ENCODE measurements at regions not wholly inside any gene's neighbourhood (a gene's known extent, or its start where the extent isn't known, plus 50 kb on each side); places are given as distances from the start of the nearest gene placed in this dataset.

GRCh38 chr17:52923658-52924057, 765.1 kb upstream of the CA10 start:
- DNase-seq = no peak
- no peaks in the 10 kb centered on the region for H3K4me1 ChIP-seq
- H3K9me3 ChIP-seq = no peaks in the 10 kb centered on the region
- TF ChIP-seq CTCF (IDR thresholded peaks at IDR 0.05) (no peak), POLR2A (IDR thresholded peaks at IDR 0.05) (no peak)
- ATAC-seq = no peak
- no peak overlapping the region for H3K4me3 ChIP-seq
- H3K27me3 ChIP-seq = no peaks in the 10 kb centered on the region
- H3K36me3 ChIP-seq = no peaks in the 10 kb centered on the region
- no peak overlapping the region for H3K27ac ChIP-seq
- WGBS (ENCODE audit: insufficient coverage, low coverage, low lambda C conversion rate, missing lambda C conversion rate) = 50% methylated on average over 1 of the region's 1 CpG
- intact Hi-C loops (cut with DNase I) = no loop called here

- WGBS (ENCODE audit: insufficient coverage, low coverage, low lambda C conversion rate, missing lambda C conversion rate) = 10% methylated on average over 1 of the region's 1 CpG
- Histone ChIP-seq H3K27ac (no peak overlapping the region), H3K4me3 (no peak overlapping the region), H3K36me3 (no peaks in the 10 kb centered on the region), H3K9me3 (no peaks in the 10 kb centered on the region), H3K27me3 (no peaks in the 10 kb centered on the region), H3K4me1 (no peaks in the 10 kb centered on the region)
- no peak for TF ChIP-seq POLR2A (IDR thresholded peaks at IDR 0.05)
- no peak for TF ChIP-seq CTCF (IDR thresholded peaks at IDR 0.05)
- intact Hi-C loops (cut with DNase I) = no loop called here
- no peak for ATAC-seq
- DNase-seq = no peak
Observed at GRCh38 chr17:52899235-52899634, 740.7 kb upstream of the CA10 start.

GRCh38 chr17:52895272-52895671, 736.8 kb upstream of the CA10 start:
- intact Hi-C loops (cut with DNase I) = no loop called here
- WGBS (ENCODE audit: insufficient coverage, low coverage, low lambda C conversion rate, missing lambda C conversion rate) = 12% methylated on average over 2 of the region's 2 CpGs
- H3K4me3 ChIP-seq = no peak overlapping the region
- H3K4me1 ChIP-seq = no peaks in the 10 kb centered on the region
- H3K27ac ChIP-seq = no peak overlapping the region
- TF ChIP-seq POLR2A (IDR thresholded peaks at IDR 0.05) = no peak
- TF ChIP-seq CTCF (IDR thresholded peaks at IDR 0.05) = no peak
- H3K36me3 ChIP-seq = no peaks in the 10 kb centered on the region
- DNase-seq = no peak
- no peaks in the 10 kb centered on the region for H3K27me3 ChIP-seq
- ATAC-seq = no peak
- no peaks in the 10 kb centered on the region for H3K9me3 ChIP-seq

- DNase-seq = no peak
Observed at GRCh38 chr17:52892334-52892733, 733.8 kb upstream of the CA10 start.

More at GRCh38 chr17:52892334-52892733, 733.8 kb upstream of the CA10 start:
- whole genome bisulfite sequencing (ENCODE audit: insufficient coverage, low coverage, low lambda C conversion rate, missing lambda C conversion rate) = 33% methylated on average over 1 of the region's 1 CpG
- no peak for TF ChIP-seq POLR2A (IDR thresholded peaks at IDR 0.05)
- no peak for TF ChIP-seq CTCF (IDR thresholded peaks at IDR 0.05)
- no peaks in the 10 kb centered on the region for H3K9me3 ChIP-seq
- intact Hi-C loops (cut with DNase I) = no loop called here
- no peaks in the 10 kb centered on the region for H3K36me3 ChIP-seq
- no peaks in the 10 kb centered on the region for H3K4me1 ChIP-seq
- H3K27ac ChIP-seq = no peak overlapping the region
- H3K27me3 ChIP-seq = no peaks in the 10 kb centered on the region
- ATAC-seq = no peak
- no peak overlapping the region for H3K4me3 ChIP-seq
